HuH-7 (cell line): ENCODE measurements at regions not wholly inside any gene's neighbourhood (a gene's known extent, or its start where the extent isn't known, plus 50 kb on each side); places are given as distances from the start of the nearest gene placed in this dataset.

Experiments
- DNase-seq: peaks from one replicate; pipeline ENCODE4 v3.0.0; 2011; ENCODE audit warnings: low spot score

DNA sequence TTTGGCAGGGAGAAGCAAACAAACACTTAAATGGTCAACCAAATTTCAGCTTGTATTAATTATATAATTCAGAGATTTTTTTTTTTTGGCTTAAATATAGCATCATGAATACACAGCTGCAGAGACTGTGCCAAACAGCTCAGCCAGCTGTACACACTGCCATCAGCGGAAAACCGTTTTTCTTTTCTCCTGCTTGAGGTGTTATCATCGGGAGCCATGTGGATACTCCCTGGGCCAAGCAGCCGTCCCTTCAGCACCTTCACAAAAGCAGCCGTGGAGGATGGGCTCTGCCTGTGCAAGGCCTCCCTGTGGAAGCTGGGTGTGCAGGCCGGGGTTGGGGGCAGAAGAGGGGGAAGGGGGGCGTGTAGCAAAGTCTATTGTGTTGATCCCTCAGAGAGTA, 85.0 kb downstream of the NUF2 start:
- no peak for DNase-seq

- DNase-seq, result no peak
Observed at GRCh38 chr1:163408262-163408661, 86.5 kb downstream of the NUF2 start.

- peak; percentile 37 for DNase-seq
Observed at GRCh38 chr1:163410073-163410999, 88.6 kb downstream of the NUF2 start.

GRCh38 chr1:163412221-163412620, 90.5 kb downstream of the NUF2 start:
- no peak for DNase-seq

DNA sequence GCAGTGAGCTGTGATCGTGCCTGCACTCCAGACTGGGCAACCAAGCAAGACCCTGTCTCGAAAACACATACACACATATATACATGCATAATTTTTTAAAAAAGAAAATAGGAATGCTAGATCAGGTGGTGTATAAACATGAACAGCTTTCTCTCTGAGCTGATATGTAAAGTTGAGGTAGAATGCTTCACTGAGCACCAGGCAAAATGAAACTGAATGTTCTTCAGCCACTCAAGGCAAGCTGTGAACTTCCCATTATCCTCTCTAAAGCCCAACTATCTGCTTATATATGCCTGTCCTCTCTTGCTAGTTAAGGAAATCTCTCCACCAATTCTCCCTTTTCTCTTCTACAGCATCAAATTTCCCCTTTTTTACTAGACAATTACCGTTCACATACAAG, 93.0 kb downstream of the NUF2 start:
- DNase-seq, result no peak

- DNase-seq, result no peak
Observed at GRCh38 chr1:163421701-163422100, 99.9 kb downstream of the NUF2 start.

- DNase-seq, result no peak
Observed at GRCh38 chr1:163422738-163423404, 101.1 kb downstream of the NUF2 start.

GRCh38 chr1:163426505-163427251, 104.9 kb downstream of the NUF2 start:
- DNase-seq, result no peak

DNA sequence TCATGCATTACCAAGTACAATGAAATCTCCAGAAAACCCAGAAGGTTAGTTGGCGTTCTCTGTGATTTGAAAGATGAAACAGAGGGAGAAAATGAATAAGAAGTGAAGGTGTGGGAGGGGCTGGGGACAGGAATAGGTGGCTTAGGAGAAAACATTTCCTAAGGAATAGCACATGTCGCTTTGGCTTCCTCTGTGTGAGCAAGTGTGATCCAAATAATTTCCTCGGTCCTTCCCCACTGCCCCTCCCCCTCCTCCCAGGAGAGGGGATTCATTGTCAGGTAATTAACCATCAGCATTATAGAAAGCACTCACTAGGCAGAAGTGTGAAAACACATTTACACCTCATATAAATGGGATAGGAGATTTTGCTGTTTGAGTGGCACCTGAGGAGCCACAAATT, 105.5 kb downstream of the NUF2 start:
- no peak for DNase-seq

- no peak for DNase-seq
Observed at GRCh38 chr1:163436140-163436812, 114.5 kb downstream of the NUF2 start.

DNA sequence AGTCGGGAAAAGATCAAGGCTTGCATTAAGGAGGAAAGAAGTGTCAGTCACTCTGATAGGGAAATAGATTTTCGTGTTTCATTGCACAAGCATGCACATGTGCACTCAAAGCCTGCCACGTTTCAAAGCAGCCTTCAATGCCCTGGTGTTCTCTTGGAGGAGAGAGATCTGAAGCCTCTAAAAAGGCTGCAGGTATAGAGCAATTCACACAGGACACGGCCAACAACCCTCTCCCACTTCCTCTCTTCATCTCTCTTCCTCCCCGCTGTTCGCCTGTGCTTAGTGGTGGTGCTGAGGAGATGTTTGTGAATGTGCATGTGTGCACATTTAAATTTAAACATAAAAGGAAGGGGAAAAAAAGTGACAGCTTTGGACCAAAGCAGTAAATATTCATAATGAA, 117.7 kb downstream of the NUF2 start:
- no peak for DNase-seq

DNA sequence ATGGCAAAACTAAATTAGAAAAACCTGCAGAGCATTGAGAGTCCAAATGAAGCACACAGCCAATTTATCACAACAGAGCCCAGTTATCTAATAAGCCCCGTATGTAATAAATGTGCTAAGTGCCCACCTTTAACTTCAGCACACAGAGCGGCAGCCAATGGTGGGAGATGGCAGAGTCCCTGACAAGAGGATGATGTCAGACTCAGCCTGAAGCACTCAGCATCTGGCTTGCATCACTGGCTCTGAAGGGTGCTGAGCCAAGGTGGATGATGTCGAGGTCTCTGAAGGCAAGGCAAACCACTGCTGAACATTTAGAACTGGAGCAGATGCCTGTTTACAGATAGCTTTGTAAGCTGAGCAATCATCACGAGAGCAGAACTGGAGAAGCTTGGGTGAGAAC, 118.3 kb downstream of the NUF2 start:
- no peak for DNase-seq

- no peak for DNase-seq
Observed at GRCh38 chr1:163442231-163442879, 120.6 kb downstream of the NUF2 start.

DNA sequence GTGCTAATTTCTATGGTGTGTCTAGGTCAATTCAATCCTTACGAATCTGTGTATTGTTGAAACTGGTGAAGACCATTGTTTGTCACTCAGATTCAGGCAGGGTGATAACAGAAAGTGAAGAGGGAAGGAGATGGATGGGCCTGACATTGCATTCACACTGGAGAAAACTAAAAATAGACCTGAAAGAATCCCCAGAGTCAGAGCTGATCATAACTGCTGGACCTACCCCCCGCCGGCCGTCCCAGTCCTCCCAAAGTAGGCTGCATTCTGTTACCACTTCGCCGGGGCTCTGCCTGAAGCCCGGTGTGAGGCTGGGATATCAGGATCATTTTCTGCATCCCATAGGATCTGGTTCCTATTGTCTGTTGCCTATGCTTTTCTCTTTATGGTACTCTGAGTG, 121.1 kb downstream of the NUF2 start:
- DNase-seq, result no peak

DNA sequence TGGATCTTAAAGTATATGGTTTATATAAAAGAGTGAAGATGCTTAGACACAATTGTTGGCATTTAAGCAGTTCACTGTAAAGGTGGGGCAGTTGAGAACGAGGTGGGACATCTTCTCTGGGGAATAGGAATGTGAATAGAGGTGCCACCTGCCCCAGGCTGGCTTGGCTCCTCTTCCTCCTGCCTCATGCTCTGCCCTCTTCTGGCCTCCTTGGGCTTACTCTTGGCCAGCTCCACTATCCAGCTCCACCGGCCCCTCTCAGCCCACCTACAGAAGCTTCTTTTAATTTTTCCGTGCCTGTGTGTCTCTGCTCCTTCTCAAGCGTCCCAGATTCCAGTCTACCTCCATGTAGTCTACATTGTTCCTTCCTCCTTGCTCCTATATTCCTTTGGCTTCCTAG, 122.1 kb downstream of the NUF2 start:
- no peak for DNase-seq

DNA sequence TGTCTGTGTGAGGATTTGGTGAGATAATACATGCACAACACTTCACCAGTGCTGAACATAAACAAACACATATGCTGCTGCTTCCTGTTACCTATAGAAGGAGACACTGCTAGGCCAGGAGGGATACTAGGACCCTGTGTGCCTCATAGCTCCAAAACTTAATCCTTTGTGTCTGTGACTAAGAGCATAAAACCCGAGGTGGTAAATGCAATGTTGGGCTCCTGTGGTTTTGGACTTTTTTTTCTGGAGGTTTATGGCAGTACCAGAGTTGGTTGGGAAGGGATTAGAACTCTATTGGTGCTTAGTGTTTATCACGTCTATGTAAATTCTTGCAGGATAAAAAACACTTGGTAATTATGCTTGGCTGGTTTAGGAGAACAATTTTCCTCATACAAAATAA, 122.9 kb downstream of the NUF2 start:
- no peak for DNase-seq

DNA sequence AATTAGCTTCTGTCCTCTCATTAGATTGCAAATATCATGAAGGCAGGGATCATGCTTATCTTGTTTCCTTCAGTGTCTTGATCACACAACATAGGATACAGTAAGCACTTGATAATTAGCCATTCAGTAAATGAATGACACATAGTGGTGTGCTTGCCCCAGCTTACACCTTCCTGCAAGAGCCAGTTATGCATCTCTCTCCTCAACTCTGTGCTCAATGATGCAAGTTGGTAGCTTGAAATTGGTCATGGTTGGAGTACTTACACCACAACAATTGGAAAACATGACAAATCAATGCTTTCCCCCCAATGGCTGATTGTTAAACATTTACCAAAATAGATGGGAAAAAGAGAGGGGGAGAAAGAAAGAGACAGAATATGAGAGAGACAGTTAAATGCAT, 129.2 kb downstream of the NUF2 start:
- no peak for DNase-seq

GRCh38 chr1:163459539-163459938, 137.8 kb downstream of the NUF2 start:
- no peak for DNase-seq

GRCh38 chr1:163467289-163467688, 145.5 kb downstream of the NUF2 start:
- DNase-seq, result no peak

DNA sequence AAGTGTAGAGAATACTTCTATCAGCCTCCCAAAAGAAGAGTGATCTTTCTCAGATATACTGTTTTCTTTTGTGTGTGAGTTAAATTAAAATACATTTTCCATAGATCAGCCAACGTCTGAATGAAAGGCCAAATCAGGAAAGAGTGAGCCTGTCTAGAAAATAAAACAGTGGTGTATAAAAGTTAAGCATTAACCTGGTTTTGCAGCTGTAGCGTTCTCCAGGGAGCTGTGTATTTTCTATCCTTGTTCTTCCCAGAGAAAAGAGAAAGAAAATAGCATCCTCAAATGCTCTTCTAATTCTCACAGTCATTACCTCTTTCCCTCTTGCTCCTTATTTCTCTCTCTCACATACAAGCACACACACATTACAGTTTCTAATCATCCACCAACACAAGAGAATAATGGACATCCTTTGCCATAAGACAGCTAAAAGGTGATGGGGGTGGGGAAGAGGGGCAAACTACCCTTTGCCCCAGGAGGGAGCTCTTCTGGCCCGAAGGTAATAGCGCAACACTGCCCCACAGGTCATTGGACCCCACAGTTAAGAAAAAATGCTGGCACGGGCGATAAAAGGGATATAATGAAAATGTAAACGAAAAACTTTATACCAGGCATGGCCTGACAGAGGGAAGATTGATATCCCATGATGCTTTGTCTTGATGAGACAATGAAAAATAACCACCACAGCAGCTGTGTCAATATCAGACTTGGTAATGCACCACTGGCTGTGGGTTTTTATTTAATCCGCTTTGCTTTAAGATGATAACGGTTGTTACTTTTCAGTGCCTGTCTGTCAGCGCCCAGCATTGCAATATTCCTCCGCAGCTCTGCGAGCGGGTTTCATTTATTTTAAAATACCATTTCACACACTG, 150.3 kb downstream of the NUF2 start:
- DNase-seq, result peak; percentile 12
